Glutamatergic neuron (in vitro differentiated cells): ENCODE measurements at regions not wholly inside any gene's neighbourhood (a gene's known extent, or its start where the extent isn't known, plus 50 kb on each side); places are given as distances from the start of the nearest gene placed in this dataset.

Experiments used
- DNase-seq: peaks from one replicate; pipeline ENCODE4 v3.0.0; 2022
- H3K27ac Mint-ChIP-seq: one replicate; pipeline ENCODE4 v1.8.0; 2020; ENCODE audit warnings: mild to moderate bottlenecking, mixed read lengths, inconsistent platforms; ENCODE audit not compliant: unreplicated experiment
- H3K27me3 Mint-ChIP-seq: one replicate; pipeline ENCODE4 v1.8.0; 2020; ENCODE audit warnings: mild to moderate bottlenecking, moderate library complexity, mixed read lengths, inconsistent platforms; ENCODE audit not compliant: unreplicated experiment
- H3K36me3 Mint-ChIP-seq: one replicate; pipeline ENCODE4 v1.8.0; 2020; ENCODE audit warnings: mild to moderate bottlenecking, mixed read lengths, inconsistent platforms; ENCODE audit not compliant: unreplicated experiment
- H3K4me1 Mint-ChIP-seq: one replicate; pipeline ENCODE4 v1.8.0; 2020; ENCODE audit warnings: mild to moderate bottlenecking, low read depth, mixed read lengths, inconsistent platforms; ENCODE audit not compliant: unreplicated experiment
- H3K4me3 Mint-ChIP-seq: one replicate; pipeline ENCODE4 v1.8.0; 2020; ENCODE audit warnings: mild to moderate bottlenecking, mixed read lengths, inconsistent platforms; ENCODE audit not compliant: unreplicated experiment
- H3K9me3 Mint-ChIP-seq: one replicate; pipeline ENCODE4 v1.8.0; 2020; ENCODE audit warnings: mild to moderate bottlenecking, moderate library complexity, mixed read lengths, inconsistent platforms; ENCODE audit not compliant: unreplicated experiment
- TF ChIP-seq, protein P1 (sequence below): fragments of 200-600 bp; sonication (generic); IDR thresholded peaks from one replicate; pipeline ENCODE4 v1.5.0; 2021; ENCODE audit not compliant: partially characterized antibody, unreplicated experiment

DNA sequence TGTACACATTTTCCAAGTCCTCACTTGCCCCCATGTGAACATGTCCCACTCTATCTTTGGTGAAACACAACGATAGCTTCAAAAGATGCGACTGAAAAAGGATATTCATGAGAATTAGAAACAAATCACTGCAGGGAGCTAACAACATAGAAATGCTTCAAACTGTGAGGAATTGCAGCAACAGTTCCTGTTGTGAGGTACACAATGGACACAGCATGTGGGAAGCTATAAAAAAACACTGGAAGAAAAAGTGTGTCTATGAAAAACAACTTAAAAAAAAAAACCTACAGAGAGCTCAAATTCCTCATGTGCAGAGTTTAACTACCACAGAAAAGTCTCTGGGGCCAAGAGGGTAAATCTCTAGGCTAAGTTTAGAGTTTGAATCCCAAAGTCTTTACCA lies 51.6 kb upstream of the BLTP1 start:
- no peak for DNase-seq
- H3K4me3 Mint-ChIP-seq = no peak overlapping the region
- TF ChIP-seq, protein P1, sequence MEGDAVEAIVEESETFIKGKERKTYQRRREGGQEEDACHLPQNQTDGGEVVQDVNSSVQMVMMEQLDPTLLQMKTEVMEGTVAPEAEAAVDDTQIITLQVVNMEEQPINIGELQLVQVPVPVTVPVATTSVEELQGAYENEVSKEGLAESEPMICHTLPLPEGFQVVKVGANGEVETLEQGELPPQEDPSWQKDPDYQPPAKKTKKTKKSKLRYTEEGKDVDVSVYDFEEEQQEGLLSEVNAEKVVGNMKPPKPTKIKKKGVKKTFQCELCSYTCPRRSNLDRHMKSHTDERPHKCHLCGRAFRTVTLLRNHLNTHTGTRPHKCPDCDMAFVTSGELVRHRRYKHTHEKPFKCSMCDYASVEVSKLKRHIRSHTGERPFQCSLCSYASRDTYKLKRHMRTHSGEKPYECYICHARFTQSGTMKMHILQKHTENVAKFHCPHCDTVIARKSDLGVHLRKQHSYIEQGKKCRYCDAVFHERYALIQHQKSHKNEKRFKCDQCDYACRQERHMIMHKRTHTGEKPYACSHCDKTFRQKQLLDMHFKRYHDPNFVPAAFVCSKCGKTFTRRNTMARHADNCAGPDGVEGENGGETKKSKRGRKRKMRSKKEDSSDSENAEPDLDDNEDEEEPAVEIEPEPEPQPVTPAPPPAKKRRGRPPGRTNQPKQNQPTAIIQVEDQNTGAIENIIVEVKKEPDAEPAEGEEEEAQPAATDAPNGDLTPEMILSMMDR = no peak
- H3K27ac Mint-ChIP-seq = no peak overlapping the region
- H3K9me3 Mint-ChIP-seq = no peaks in the 10 kb centered on the region
- no peaks in the 10 kb centered on the region for H3K36me3 Mint-ChIP-seq
- no peaks in the 10 kb centered on the region for H3K4me1 Mint-ChIP-seq
- peaks cover 2% of the 10 kb centered on the region for H3K27me3 Mint-ChIP-seq

DNA sequence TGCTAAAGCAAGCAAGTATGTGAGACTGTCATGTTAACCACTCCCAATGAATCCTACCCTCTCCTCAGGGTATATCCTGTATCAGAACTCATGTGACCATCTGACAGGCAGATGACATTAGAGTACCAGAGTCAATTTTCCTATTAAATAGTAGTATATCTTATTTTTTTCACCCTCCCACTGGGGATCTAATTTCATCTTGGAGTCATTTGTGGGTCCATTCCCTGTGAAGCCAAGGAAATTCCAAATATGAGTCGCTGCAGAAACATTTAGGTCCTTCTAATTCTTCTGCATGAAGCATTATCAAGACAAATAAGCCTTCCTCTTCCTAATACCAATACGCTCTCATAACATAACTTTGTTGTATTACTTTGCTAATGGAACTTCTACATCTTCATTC lies 52.2 kb upstream of the BLTP1 start:
- TF ChIP-seq, protein P1 = no peak
- no peak overlapping the region for H3K4me3 Mint-ChIP-seq
- DNase-seq = no peak
- H3K27ac Mint-ChIP-seq = no peak overlapping the region
- H3K9me3 Mint-ChIP-seq = no peaks in the 10 kb centered on the region
- H3K36me3 Mint-ChIP-seq = no peaks in the 10 kb centered on the region
- H3K4me1 Mint-ChIP-seq = no peaks in the 10 kb centered on the region
- H3K27me3 Mint-ChIP-seq = peaks cover 2% of the 10 kb centered on the region

DNA sequence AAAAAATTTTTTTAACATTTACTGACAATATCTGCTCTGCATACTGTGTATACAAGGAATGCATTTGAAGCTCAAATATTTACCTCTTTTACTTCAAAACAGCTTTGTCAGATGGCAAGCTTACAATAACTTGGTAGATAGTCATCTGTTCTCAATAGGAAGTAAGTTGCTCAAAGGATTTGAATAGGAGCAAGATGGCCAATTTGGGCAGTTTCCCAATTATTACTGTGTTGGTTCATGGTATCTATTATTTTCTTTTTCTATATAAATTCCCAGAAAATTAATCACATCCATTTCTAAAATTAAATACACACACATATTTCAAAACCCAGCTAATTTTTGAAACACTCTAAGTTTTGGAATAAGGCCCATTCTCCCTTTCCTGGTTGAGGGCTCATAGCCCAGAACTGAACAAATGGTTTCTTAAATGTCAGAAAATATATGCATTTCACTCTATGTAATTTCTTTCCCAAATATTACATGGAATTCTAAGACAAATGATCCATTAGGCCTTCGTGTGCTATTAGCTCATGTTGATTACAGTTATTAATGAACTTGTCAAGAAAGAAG lies 60.2 kb upstream of the BLTP1 start:
- no peaks in the 10 kb centered on the region for H3K36me3 Mint-ChIP-seq
- H3K4me3 Mint-ChIP-seq = no peak overlapping the region
- TF ChIP-seq, protein P1 = no peak
- no peaks in the 10 kb centered on the region for H3K9me3 Mint-ChIP-seq
- H3K27me3 Mint-ChIP-seq = peaks cover 5% of the 10 kb centered on the region
- H3K4me1 Mint-ChIP-seq = no peaks in the 10 kb centered on the region
- DNase-seq = no peak
- no peak overlapping the region for H3K27ac Mint-ChIP-seq

DNA sequence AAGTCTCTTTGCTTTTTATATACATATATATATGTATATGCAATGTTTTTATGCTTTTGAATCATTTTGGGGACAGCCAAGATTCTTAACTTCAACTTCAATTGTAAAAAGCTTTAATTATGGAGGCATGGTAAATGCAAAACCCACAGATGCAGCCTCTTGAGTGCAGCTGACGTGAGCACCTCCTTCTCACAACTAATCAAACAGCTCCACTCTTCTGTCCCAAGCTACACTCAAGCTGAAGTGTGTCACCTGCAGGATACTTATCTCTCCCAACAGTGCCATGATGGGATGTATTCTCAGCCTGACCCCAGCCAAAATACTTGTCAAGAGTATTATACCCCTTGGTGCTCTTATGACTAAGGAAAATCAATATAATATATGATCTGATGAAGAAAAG lies 60.7 kb upstream of the BLTP1 start:
- no peak overlapping the region for H3K4me3 Mint-ChIP-seq
- H3K27me3 Mint-ChIP-seq = peaks cover 2% of the 10 kb centered on the region
- H3K9me3 Mint-ChIP-seq = no peaks in the 10 kb centered on the region
- H3K36me3 Mint-ChIP-seq = no peaks in the 10 kb centered on the region
- no peak overlapping the region for H3K27ac Mint-ChIP-seq
- DNase-seq = no peak
- TF ChIP-seq, protein P1 = no peak
- no peaks in the 10 kb centered on the region for H3K4me1 Mint-ChIP-seq

DNA sequence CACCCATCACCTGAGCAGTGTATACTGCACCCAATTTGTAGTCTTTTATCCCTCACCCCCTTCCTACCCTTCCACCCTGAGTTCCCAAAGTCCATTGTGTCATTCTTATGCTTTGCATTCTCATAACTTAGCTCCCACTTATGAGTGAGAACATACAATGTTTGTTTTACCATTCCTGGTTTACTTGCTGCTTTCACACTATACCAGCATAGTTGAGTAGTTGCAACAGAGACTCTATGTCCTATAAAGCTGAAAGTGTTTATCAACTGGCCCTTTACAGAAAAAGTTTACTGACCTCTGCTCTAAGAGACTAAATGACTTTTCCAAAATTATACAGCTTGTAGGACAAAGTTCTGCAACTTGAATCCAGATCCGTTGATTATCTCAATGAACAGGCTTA lies 61.1 kb upstream of the BLTP1 start:
- TF ChIP-seq, protein P1 = no peak
- no peaks in the 10 kb centered on the region for H3K36me3 Mint-ChIP-seq
- DNase-seq = no peak
- H3K4me3 Mint-ChIP-seq = no peak overlapping the region
- H3K27me3 Mint-ChIP-seq = peaks cover 2% of the 10 kb centered on the region
- H3K4me1 Mint-ChIP-seq = no peaks in the 10 kb centered on the region
- no peak overlapping the region for H3K27ac Mint-ChIP-seq
- H3K9me3 Mint-ChIP-seq = no peaks in the 10 kb centered on the region
